PC-9 (cell line): ENCODE measurements at regions not wholly inside any gene's neighbourhood (a gene's known extent, or its start where the extent isn't known, plus 50 kb on each side); places are given as distances from the start of the nearest gene placed in this dataset.

ENCODE experiments used
- BruUV-seq: library from RNA; stranded (reverse); fragments of 400-500 nt; replicated peaks from 2 replicates; lab custom pipeline; 2021; lab: Mats Ljungman, UMichigan
- CTCF ChIA-PET: fragments of 300-600 bp; sonication (Branson Sonifier 250); formaldehyde crosslinking; loops from one replicate; lab custom pipeline; 2022; ENCODE audit warnings: antibody characterized with exemption; lab: Charles Lee
- POLR2A ChIA-PET: fragments of 300-600 bp; sonication (Branson Sonifier 250); formaldehyde crosslinking; loops from one replicate; lab custom pipeline; 2022; ENCODE audit warnings: antibody characterized with exemption; ENCODE audit not compliant: unreplicated experiment; lab: Charles Lee
- DNase-seq, 2 experiments: peaks; one replicate each; pipeline versions ENCODE4 v3.0.0 to v3.0.0-alpha.2; 2015 to 2022; ENCODE audit warnings: mixed read lengths in 1 of 2
- H2AFZ ChIP-seq: fragments of 200-600 bp; sonication (generic); 2 replicates; pipeline ENCODE4 v1.8.1; 2017; ENCODE audit warnings: antibody characterized with exemption
- H3F3A ChIP-seq: fragments of 200-600 bp; sonication (generic); 2 replicates; pipeline ENCODE4 v1.8.1; 2017; ENCODE audit warnings: antibody characterized with exemption, mild to moderate bottlenecking, low read depth; ENCODE audit not compliant: insufficient read depth
- H3K27ac ChIP-seq: fragments of 200-600 bp; sonication (generic); 2 replicates; pipeline ENCODE4 v1.6.1; 2016; ENCODE audit warnings: mixed run types
- H3K27me3 ChIP-seq: fragments of 200-600 bp; sonication (generic); 2 replicates; pipeline ENCODE4 v1.6.1; 2016; ENCODE audit warnings: low read depth, mixed run types; ENCODE audit not compliant: insufficient read depth
- H3K36me3 ChIP-seq: fragments of 200-600 bp; sonication (generic); 2 replicates; pipeline ENCODE4 v1.6.1; 2016; ENCODE audit warnings: low read depth, mixed run types
- H3K4me1 ChIP-seq: fragments of 200-600 bp; sonication (generic); replicated peaks from 2 replicates; pipeline ENCODE4 v1.6.1; 2016; ENCODE audit warnings: mixed run types; ENCODE audit not compliant: insufficient read depth
- H3K4me2 ChIP-seq: fragments of 200-600 bp; sonication (generic); 2 replicates; pipeline ENCODE4 v1.6.1; 2017; ENCODE audit warnings: mixed run types
- H3K4me3 ChIP-seq: fragments of 200-600 bp; sonication (generic); 2 replicates; pipeline ENCODE4 v1.6.1; 2016; ENCODE audit warnings: mixed run types
- H3K79me2 ChIP-seq: fragments of 200-600 bp; sonication (generic); 2 replicates; pipeline ENCODE4 v1.6.1; 2017; ENCODE audit warnings: low read depth, mixed run types
- H3K9me2 ChIP-seq: fragments of 200-600 bp; sonication (generic); 2 replicates; pipeline ENCODE4 v1.8.1; 2017; ENCODE audit warnings: mild to moderate bottlenecking; ENCODE audit not compliant: insufficient read depth
- H3K9me3 ChIP-seq: fragments of 200-600 bp; sonication (generic); 2 replicates; pipeline ENCODE4 v1.8.1; 2016; ENCODE audit warnings: low read depth; ENCODE audit not compliant: insufficient read depth
- H4K20me1 ChIP-seq: fragments of 200-600 bp; sonication (generic); 2 replicates; pipeline ENCODE4 v1.8.1; 2017; ENCODE audit not compliant: insufficient read depth
- CTCF ChIP-seq: fragments of 200-600 bp; sonication (generic); conservative IDR thresholded peaks from 2 replicates; pipeline ENCODE4 v1.6.1; 2017; ENCODE audit warnings: mixed run types, antibody characterized with exemption, mild to moderate bottlenecking, moderate library complexity
- EZH2 ChIP-seq: fragments of 200-600 bp; sonication (generic); IDR thresholded peaks from 2 replicates; pipeline ENCODE4 v1.8.0; 2017; ENCODE audit warnings: antibody characterized with exemption, low read depth
- intact Hi-C: fragments of 100-400 bp; cut with micrococcal nuclease; formaldehyde crosslinking; loops from one replicate; pipeline ENCODE4 v1.10.0; 2022; ENCODE audit not compliant: unreplicated experiment

GRCh38 chr3:127102587-127102986 is 90.3 kb upstream of the PRR23E start:
- Histone ChIP-seq H3K27me3 (peaks cover 19% of the 10 kb centered on the region), H3K9me2 (no peaks in the 10 kb centered on the region), H3F3A (no peaks in the 10 kb centered on the region), H3K4me1 (no peaks in the 10 kb centered on the region), H4K20me1 (no peaks in the 10 kb centered on the region), H3K27ac (no peak overlapping the region), H3K4me3 (no peak overlapping the region), H3K9me3 (no peaks in the 10 kb centered on the region), H2AFZ (no peak overlapping the region), H3K4me2 (no peak overlapping the region), H3K36me3 (no peaks in the 10 kb centered on the region), H3K79me2 (no peaks in the 10 kb centered on the region)
- ChIA-PET POLR2A (no interaction called here), CTCF (interaction anchor here (0.7 kb wide), 1 partner anchor 419 kb away, joined by 7 read pairs; no protein-coding TSS in a partner anchor)
- intact Hi-C loops: no loop called here
- BruUV-seq: no TSS peak
- no peak for TF ChIP-seq CTCF
- TF ChIP-seq EZH2: no peak
- DNase-seq: no peak

- POLR2A ChIA-PET: no interaction called here
- CTCF ChIA-PET: interaction anchor here (0.5 to 0.7 kb wide), 2 partner anchors 419 to 435 kb away, joined by 5 to 7 read pairs; no protein-coding TSS in a partner anchor
- TF ChIP-seq EZH2 (no peak), CTCF (no peak)
- no peak overlapping the region for H2AFZ ChIP-seq
- no peak overlapping the region for H3K27ac ChIP-seq
- no peaks in the 10 kb centered on the region for H3K36me3 ChIP-seq
- H3K4me3 ChIP-seq: no peak overlapping the region
- no peaks in the 10 kb centered on the region for H3K4me1 ChIP-seq
- H3K27me3 ChIP-seq: peaks cover 19% of the 10 kb centered on the region
- H3K9me2 ChIP-seq: no peaks in the 10 kb centered on the region
- no peaks in the 10 kb centered on the region for H3F3A ChIP-seq
- intact Hi-C loops: no loop called here
- H3K4me2 ChIP-seq: no peak overlapping the region
- H3K9me3 ChIP-seq: no peaks in the 10 kb centered on the region
- no peaks in the 10 kb centered on the region for H3K79me2 ChIP-seq
- no TSS peak for BruUV-seq
- no peaks in the 10 kb centered on the region for H4K20me1 ChIP-seq
- DNase-seq: no peak
These were observed 89.9 kb upstream of the PRR23E start for GRCh38 chr3:127103080-127103479.

GRCh38 chr3:127104586-127104985 is 88.3 kb upstream of the PRR23E start:
- no peaks in the 10 kb centered on the region for H3F3A ChIP-seq
- H3K4me1 ChIP-seq: no peaks in the 10 kb centered on the region
- no peaks in the 10 kb centered on the region for H3K9me2 ChIP-seq
- no peaks in the 10 kb centered on the region for H3K79me2 ChIP-seq
- BruUV-seq: no TSS peak
- H3K4me3 ChIP-seq: no peak overlapping the region
- H3K27me3 ChIP-seq: peaks cover 19% of the 10 kb centered on the region
- no peak for DNase-seq
- POLR2A ChIA-PET: no interaction called here
- no peaks in the 10 kb centered on the region for H4K20me1 ChIP-seq
- TF ChIP-seq CTCF: no peak
- H3K27ac ChIP-seq: no peak overlapping the region
- H2AFZ ChIP-seq: no peak overlapping the region
- H3K9me3 ChIP-seq: no peaks in the 10 kb centered on the region
- H3K4me2 ChIP-seq: no peak overlapping the region
- no peaks in the 10 kb centered on the region for H3K36me3 ChIP-seq
- intact Hi-C loops: no loop called here
- CTCF ChIA-PET: no interaction called here
